ENCODE measurements at regions not wholly inside any gene's neighbourhood (a gene's known extent, or its start where the extent isn't known, plus 50 kb on each side); places are given as distances from the start of the nearest gene placed in this dataset.

GRCh38 chr13:22210134-22210930 is 539.5 kb downstream of the FGF9 start:
- TF ChIP-seq CTCF (conservative IDR thresholded peaks at IDR 0.05) = no peak
- H3K27ac Mint-ChIP-seq = peak overlapping the region in 2 of 3 experiments; percentile 31 to 92; a peak in 3 of 7 replicates
- H4K20me1 ChIP-seq (ENCODE audit: control insufficient read depth, insufficient read depth, insufficient read length) = no peaks in the 10 kb centered on the region
- no peak overlapping the region for H2AK5ac ChIP-seq (ENCODE audit: insufficient read length, low read length)
- H3K36me3 Mint-ChIP-seq (ENCODE audit: insufficient read depth in 1 of 3, low read depth in 3 of 3) = no peaks in the 10 kb centered on the region; a peak in 2 of 7 replicates
- no peak overlapping the region; the same call in 1 of the 2 replicates for H3K4ac ChIP-seq (ENCODE audit: low read depth, low read length)
- no peak overlapping the region for H3K23ac ChIP-seq (ENCODE audit: insufficient read length, low read depth, low read length)
- H3K4me1 Mint-ChIP-seq = peaks cover 26 to 34% of the 10 kb centered on the region in 2 experiments
- H4K91ac ChIP-seq (ENCODE audit: insufficient read length, low read depth, low read length) = no peak overlapping the region
- H4K8ac ChIP-seq (replicated peaks; ENCODE audit: insufficient read length, low read depth, low read length) = no peak overlapping the region
- no peaks in the 10 kb centered on the region for H3K79me1 ChIP-seq (ENCODE audit: insufficient read depth, low read depth, low read length, poor library complexity, severe bottlenecking)
- no peak overlapping the region for H3K56ac ChIP-seq (ENCODE audit: insufficient read length, low read depth, low read length)
- H3K9me3 ChIP-seq (ENCODE audit: control insufficient read depth, low read depth, low read length) = no peaks in the 10 kb centered on the region
- H3K9me3 Mint-ChIP-seq = no peaks in the 10 kb centered on the region; a peak in 1 of 5 replicates
- H3K27me3 ChIP-seq (ENCODE audit: insufficient read depth, low read length) = 0 out of 2 replicates have a peak, but pooled peaks cover 1% of the 10 kb centered on the region
- no peaks in the 10 kb centered on the region for H3K23me2 ChIP-seq (ENCODE audit: insufficient read length, low read depth, low read length, poor library complexity, severe bottlenecking)
- H3K18ac ChIP-seq (ENCODE audit: insufficient read length, low read depth, low read length) = peak overlapping the region; percentile 9
- no peak overlapping the region for H2BK120ac ChIP-seq (ENCODE audit: low read depth, low read length, poor library complexity, severe bottlenecking)
- no peak overlapping the region for H4K5ac ChIP-seq (ENCODE audit: insufficient read length, low read depth, low read length)
- no peak overlapping the region for H2BK15ac ChIP-seq (ENCODE audit: low read depth, low read length)
- no CpG with 5 or more reads among the region's 14 CpGs for WGBS (ENCODE audit: extremely low coverage, insufficient read length, low lambda C conversion rate)
- H2BK12ac ChIP-seq (ENCODE audit: insufficient read length, low read depth, low read length) = no peak overlapping the region
- H3T11ph ChIP-seq (ENCODE audit: low read length) = no peak overlapping the region
- H3K4me3 Mint-ChIP-seq = no peak overlapping the region
- no peak overlapping the region for H2BK5ac ChIP-seq (ENCODE audit: insufficient read length, low read length)
- peak; percentile 47 for DNase-seq
- no peak overlapping the region for H3K27ac ChIP-seq (ENCODE audit: insufficient read length, low read depth, low read length)
- no peaks in the 10 kb centered on the region for H3K79me2 ChIP-seq (ENCODE audit: insufficient read depth, low read length)
- H2BK20ac ChIP-seq (ENCODE audit: low read depth, low read length, poor library complexity, severe bottlenecking) = no peak overlapping the region
- H3K4me1 ChIP-seq (ENCODE audit: insufficient read depth, low read length) = peaks cover 4% of the 10 kb centered on the region; the same call in 1 of the 2 replicates
- no peak overlapping the region for H3K9ac ChIP-seq (ENCODE audit: extremely low read depth, insufficient read length, low read length)
- H3K14ac ChIP-seq (ENCODE audit: insufficient read depth, low read length) = peak overlapping the region; percentile 0; the same call in 1 of the 2 replicates
- H3K4me2 ChIP-seq (ENCODE audit: insufficient read depth, insufficient read length, low read length) = no peak overlapping the region
- no peak overlapping the region for H2AFZ ChIP-seq (ENCODE audit: low read length)
- no peaks in the 10 kb centered on the region; the same call in none of the 2 replicates for H3K27me3 Mint-ChIP-seq (ENCODE audit: low read depth)
